C4-2B (cell line): ENCODE measurements at regions not wholly inside any gene's neighbourhood (a gene's known extent, or its start where the extent isn't known, plus 50 kb on each side); places are given as distances from the start of the nearest gene placed in this dataset.

Source experiments
- H3K27ac ChIP-seq: fragments of 450-650 bp; 2 replicates; pipeline ENCODE4 v1.5.1; 2017
- CTCF ChIP-seq: fragments of 450-650 bp; conservative IDR thresholded peaks from 2 replicates; pipeline ENCODE4 v1.5.1; 2017; ENCODE audit warnings: mild to moderate bottlenecking
- ZFX ChIP-seq: fragments of 450-650 bp; IDR thresholded peaks from 2 replicates; pipeline ENCODE4 v1.6.1; 2017

GRCh38 chr12:19688532-19688931 is 249.2 kb downstream of the AEBP2 start:
- TF ChIP-seq ZFX: no peak
- no peak for TF ChIP-seq CTCF
- H3K27ac ChIP-seq: no peak overlapping the region

GRCh38 chr12:19689226-19689625 is 249.9 kb downstream of the AEBP2 start:
- no peak for TF ChIP-seq CTCF
- TF ChIP-seq ZFX: no peak
- H3K27ac ChIP-seq: no peak overlapping the region

- no peak overlapping the region for H3K27ac ChIP-seq
- TF ChIP-seq CTCF (no peak), ZFX (no peak)
Observed at GRCh38 chr12:19689801-19690472, 250.6 kb downstream of the AEBP2 start.

GRCh38 chr12:19692091-19692490 is 252.8 kb downstream of the AEBP2 start:
- TF ChIP-seq ZFX (no peak), CTCF (no peak)
- no peak overlapping the region for H3K27ac ChIP-seq

GRCh38 chr12:19692566-19692965 is 253.3 kb downstream of the AEBP2 start:
- no peak overlapping the region for H3K27ac ChIP-seq
- no peak for TF ChIP-seq ZFX
- TF ChIP-seq CTCF: no peak

GRCh38 chr12:19694627-19695026 is 255.3 kb downstream of the AEBP2 start:
- H3K27ac ChIP-seq: no peak overlapping the region
- no peak for TF ChIP-seq ZFX
- no peak for TF ChIP-seq CTCF

GRCh38 chr12:19695244-19696098 is 256.2 kb downstream of the AEBP2 start:
- TF ChIP-seq ZFX (no peak), CTCF (no peak)
- no peak overlapping the region for H3K27ac ChIP-seq
